Activated CD4-positive, alpha-beta T cell treated with anti-CD3 and anti-CD28 coated beads, Interleukin-2, amount 50 U/mL, for 24 hours (primary cell): ENCODE measurements at regions not wholly inside any gene's neighbourhood (a gene's known extent, or its start where the extent isn't known, plus 50 kb on each side); places are given as distances from the start of the nearest gene placed in this dataset.

Source experiments
- DNase-seq, 2 donors: peaks; one replicate each; pipeline ENCODE4 v3.0.0-alpha.2; 2020; ENCODE audit warnings: low read depth in 1 of 2, low spot score in 1 of 2

DNA sequence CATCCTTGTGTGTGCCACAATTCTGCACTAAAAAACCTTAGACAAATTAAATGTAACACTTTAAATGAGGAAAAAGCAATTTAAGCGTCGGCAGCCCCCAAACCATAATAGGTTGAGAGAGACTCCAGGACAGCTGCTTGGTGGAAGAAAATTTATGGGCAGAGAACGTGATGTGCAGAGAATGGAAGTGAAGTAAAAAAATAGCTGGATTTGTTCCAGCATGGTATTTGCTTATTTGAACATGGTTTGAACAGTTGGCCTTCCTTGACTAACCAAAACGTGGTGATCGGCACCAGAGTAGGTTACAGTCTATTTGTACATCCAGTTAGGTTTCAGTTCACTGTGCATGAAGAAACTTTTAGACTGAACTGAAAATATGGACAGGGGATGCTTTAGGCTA is 343.0 kb upstream of the CPEB2 start:
- DNase-seq: no peak

DNA sequence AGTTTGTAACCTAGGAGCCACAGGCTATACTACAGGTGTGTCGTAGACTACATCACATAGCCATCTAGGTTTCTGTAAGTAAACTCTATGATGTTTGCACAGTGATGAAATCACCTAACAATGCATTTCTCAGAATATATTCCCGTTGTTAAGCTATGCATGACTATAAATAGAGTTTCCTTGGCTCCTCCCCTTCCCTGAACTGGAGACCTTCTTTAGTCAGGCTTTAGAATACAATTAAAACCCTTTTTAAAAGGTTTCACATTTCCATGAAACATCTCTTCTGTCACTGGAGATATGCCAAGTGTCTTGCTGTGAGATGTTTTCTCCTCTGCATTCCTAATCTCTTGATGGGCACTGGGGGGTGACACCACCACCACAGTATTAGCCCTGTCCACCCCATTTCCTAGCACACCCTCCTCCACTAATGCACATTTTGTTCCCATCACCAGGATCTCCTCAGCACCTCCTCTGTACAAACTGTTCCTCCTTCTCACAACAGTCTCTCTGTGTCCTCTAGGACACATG is 334.6 kb upstream of the CPEB2 start:
- DNase-seq: no peak

DNA sequence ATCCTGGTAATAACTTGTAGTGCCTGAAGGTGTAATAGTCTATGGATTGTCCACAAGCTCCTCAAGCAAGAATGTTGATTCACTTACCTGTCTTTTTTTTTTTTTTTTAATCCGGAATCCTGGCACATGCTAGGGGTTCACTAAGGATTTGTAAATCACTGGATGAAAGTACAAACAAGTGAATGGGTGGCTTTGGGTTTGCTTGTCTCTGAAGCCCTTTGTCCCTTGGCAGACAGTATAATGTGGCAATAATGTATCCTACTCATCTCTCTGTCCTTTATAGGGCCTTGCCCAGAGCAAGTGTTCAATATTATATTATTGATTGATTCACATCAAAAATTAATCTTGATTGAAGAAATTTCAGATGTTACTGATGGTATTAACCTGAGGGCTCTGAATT is 334.0 kb upstream of the CPEB2 start:
- DNase-seq: no peak

DNA sequence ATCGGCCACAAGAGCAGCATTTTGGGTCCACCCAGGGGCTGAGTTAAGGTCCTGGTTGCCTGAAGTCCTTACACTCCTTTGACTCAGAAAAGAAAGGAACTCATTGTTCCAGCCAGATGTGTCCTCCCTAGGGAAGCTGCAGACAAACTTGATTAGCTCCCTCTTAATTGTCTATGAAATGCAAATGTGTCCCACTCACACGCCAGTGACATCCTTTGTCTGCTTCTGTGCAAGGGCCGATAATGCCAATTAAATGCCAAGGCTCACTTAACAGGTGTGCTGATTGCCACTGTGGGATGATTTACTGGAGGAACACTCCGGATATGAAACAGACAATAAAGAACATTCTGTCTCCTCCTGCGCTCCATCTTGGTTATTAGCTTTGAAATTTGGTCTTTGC is 332.9 kb upstream of the CPEB2 start:
- DNase-seq: no peak

DNA sequence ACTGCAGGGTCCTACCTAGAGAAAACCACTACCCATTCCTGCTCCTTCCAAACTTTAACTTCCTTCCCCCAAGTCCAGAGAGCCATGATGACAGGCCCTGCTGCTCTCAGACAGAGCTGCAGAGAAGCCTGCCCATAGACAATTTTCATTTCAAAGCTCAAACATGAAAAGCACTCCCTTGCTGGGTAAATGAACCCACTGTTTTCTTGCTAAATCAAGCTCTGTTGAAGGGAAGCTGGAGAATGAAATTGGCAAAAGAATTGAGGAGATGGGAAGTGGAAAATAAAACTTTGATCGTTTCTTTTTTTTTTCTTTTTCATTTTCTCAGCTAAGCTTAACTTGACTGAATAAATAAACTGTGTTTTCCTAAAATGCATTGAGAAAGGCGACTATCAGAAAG is 331.1 kb upstream of the CPEB2 start:
- no peak for DNase-seq

DNA sequence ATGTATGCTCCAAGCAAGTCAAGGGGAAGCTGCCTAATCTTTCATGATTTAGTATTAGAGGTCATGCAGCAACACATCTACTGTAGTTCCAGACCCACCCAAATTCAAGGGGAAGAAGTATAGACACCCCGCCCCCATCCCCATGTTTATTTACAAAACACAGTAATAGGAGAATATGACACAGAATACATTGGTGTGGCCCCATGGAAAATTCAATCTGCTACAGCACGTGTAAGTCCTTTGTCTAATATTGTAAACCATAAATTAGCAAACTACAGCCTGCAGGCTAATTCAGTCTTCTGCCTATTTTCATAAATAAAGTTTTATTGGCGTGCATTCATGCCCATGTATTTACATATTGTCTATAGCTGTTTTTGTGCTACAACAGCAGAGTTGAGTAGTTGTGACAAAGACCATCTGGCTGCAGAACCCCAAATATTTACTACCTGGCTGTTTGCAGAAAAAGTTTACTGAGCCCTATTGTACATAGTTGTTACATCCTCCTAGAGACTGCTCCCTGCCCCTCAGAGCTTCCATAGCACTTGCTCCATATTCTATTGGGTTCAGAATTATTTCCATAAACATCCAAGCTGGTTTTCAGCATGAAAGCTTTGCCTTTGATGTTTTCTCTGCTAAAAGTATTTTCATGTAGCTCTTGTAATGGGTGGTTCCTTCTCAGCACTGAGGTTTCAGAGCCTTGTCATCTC is 326.8 kb upstream of the CPEB2 start:
- DNase-seq: no peak

DNA sequence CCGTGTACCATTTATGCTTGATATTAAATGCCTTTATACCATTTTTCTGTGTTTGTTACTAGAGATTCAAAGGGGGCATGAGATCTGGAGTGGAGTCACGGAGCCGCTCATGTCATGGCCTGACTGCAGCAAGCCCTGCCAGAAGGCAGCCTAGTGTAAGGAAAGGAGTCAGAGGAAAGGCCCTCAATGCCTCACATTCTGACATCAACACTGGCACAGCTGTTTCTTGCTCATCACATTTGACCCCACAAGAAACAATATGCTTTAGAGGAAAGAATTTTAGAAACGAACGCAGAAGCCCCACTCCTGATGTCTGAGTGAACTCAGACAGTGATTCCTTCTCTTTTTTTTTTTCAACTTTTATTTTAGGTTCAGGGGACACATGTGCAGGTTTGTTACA is 322.4 kb upstream of the CPEB2 start:
- no peak for DNase-seq

DNA sequence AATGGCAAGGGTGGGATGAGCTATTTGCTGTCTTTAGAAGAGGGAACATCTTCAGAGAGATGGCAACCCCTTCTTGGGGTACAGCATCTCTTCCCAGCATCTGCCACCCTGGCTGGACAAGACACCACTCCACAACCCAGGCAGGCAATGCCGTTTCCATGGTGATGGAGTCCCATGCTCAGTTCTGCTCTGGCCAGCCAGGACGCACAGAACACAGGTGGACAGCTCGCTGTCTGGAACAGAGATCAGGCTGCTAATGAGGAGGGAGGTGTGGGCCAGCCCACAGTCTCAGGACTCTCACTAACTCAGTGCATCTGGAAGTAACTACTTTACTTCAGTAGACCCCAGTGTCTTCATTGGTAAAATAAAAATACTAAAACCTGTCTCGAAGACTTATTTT is 321.0 kb upstream of the CPEB2 start:
- no peak for DNase-seq

DNA sequence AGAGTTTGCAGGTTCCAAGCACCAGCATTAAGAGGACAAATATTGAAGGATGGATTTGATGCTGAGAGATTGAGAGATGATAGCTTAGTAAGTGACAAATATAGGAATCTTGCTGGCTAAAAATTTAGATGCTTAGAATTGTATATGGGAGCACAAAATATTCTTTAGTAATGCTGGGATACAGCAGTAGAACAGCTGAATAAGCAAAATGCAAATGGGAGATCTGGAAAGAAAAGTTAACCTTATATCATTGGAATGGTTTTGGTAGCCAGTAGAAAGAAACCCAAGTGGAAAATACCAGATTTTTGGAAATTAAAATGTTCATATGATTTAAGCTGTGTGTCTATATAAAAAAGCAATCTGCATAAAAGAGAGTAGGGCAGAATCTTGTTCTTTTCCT is 308.6 kb upstream of the CPEB2 start:
- no peak for DNase-seq

DNA sequence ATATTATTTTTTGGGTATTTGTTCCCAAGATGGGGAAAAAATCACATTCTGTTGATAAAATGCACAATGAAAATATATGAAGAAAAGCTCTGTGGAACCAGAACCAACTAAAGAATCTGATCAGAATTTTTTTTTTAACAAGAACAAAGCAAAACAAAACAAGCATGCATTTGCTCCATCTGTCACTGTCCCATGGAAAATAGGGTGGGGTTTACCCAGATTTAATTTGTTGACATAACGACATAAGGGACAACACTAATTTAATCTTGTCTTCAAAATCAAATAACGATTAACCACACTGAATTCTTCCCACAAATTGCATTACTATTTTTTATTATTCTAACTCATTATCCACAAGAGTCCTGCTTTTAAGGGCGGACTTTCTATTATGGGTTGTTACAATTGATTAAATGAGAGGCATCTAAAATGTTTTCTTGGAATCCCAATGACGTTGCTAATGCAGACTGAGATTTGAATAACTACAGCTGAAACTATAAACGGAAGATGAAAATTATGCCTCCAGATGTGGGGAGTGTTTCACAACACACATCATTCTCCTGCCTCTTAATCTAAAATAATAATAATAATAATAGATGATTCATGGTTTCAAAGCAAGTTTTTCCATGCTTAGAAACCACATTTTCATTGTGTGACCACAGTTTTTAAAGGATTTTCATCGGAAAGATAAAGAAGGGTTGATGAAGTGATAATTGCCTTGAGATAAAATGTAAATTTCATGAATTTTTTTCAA is 307.0 kb upstream of the CPEB2 start:
- no peak for DNase-seq

DNA sequence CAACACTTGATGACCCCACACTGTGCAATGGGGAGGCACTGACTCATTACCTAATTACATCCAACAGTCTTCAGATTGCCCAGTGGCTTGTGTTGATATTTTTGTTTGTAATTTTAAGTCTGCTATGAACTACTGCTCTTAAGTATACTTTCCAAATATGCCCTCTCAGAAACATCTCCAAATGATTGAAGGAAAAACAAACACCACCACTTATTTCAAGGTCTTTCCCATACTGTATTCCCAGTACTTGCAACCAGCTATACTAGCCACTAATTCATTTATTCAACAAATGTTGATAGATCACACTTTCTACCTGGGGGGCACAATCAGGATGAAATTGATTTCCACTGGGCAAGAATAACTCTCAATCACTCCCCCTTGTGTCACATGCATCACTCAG is 302.2 kb upstream of the CPEB2 start:
- DNase-seq: no peak

DNA sequence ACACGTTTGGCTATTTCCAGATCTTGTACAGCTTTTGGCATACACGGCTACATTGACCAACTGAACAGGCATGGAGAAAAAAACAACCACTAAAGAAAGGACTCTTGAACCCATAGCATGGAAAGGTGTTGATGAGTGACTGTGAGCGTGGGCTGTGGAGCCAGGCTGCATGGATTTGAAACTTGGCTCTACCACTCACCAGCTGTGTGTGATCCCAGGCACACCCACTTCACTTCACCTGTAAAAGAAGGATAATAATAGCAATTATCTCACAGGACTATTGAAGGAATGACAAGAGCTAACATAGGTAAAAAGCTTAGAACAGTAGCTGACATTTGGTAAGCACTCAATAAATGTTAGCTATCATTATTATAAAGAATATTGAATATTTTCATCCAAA is 301.7 kb upstream of the CPEB2 start:
- DNase-seq: no peak

DNA sequence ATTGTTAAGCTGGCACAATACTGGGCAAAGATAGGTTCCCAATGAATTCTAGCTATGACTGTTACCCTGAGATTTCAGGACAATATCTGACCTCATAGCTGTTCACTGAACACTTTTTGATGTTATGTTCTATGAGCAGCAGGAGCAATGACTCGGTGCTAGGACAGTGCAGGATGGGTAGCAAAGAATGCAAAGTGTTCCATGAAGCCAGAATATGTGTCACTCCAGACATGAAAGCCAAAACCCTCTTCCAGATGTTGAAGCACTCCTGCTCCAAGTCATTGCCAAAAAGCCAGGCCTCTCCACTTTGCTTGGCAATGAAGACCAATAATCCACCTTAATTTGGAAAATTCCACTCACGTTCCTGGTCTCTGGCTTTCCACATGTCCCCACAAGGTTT is 300.9 kb upstream of the CPEB2 start:
- no peak for DNase-seq

DNA sequence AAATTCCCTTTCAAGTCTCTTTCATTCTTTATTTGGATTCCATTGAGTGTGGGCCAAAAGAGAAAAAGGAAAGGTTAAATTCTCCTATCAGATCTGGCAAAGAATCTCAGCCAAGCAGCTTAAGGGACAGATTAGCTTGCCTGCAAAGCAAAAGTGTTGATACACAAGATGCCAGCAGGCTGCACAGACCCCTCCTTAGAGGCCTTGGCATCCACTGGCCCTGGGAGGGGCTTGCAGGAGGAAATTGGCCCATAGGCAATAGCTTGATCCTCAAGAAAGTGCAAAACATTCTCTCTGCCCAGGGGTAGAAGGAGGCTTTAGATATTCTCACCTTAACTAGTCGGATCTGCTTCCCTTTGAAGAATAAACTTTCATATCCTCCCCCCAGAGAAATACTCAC is 300.4 kb upstream of the CPEB2 start:
- no peak for DNase-seq

DNA sequence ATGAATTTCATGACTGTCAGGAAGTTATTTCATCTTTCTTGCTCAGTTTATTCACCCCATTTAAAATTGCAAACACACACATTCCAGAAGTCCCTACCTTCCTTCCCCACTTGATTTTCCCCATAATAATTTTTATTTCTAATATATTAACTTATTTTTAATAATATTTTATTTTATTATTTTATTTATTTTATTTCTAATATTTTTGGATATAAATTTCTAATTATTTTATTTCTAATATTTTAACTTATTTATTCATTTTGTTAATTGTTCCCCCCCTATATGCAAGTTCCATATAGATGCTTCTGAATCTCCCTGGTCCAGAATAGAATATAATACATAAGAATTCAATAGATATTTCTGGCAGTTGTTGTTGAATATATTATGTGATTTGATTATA is 293.7 kb upstream of the CPEB2 start:
- DNase-seq: no peak

DNA sequence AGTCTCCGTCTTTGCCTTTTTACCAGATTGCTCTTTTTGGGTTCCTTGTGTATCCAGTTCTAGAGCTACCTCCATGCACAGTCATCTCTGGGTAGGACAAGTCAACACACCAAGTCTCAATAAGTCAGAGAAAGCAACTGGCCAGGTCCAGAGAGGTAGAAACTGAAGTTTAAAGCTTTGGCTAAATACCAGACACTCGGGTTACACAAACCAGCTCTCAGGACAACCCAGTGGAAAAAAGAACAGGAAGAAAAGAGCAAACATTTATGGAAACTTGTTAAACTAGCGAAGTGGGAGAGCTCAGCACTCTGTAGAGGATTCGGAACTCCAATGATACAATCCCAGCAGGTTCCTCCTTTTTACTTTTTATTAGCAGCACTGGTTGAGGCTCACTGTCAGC is 291.0 kb upstream of the CPEB2 start:
- DNase-seq: no peak

DNA sequence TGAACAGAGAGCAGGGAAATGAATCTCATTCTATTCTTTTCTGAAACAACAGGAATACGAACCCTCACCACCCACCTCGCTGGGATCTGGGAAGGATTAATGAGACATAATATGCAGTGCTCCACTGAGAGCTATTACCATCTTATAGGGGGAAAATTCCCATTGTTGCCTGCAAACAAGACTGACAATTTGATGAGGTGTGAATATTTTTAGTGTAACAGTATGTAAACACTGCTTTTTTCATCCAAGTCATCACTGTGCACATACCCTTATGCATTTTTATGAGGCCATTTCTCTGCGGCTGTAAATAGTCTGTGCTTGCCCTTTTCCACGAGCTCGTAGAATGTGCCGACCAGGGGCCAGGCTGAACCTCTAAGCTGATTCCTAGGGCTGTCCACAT is 285.6 kb upstream of the CPEB2 start:
- no peak for DNase-seq

DNA sequence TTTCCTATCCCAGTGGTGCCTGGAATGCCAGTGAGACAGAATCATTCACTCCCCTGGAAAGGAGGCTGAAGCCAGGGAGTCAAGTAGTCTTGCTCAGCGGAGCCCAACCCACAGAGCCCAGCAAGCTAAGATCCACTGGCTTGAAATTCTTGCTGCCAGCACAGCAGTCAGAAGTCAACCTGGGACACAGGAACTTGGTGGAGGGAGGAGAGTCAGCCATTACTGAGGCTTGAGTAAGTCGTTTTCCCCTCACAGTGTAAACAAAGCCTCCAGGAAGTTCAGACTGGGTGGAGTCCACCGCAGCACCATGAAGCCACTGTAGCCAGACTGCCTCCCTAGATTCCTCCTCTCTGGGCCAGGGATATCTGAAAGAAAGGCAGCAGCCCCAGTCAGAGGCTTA is 283.2 kb upstream of the CPEB2 start:
- DNase-seq: no peak

DNA sequence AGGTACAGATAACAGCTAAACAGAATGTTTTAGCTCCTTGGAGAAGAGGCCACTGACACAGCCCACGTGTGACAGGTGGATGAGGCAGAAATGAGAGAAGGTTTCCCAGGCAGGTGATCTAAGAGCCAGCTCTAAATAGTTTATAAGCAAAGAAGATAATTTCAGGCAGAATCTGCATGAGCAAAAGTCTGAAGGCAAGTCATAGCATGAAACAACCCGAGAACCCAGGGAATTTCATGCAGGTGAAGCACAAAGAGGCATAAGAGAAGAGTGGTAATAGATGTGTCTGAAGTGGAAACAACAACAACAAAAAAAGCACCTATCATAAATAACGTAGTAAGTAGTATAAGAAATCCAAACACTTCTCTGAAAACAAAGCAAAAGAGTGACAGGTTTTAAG is 275.8 kb upstream of the CPEB2 start:
- DNase-seq: no peak

DNA sequence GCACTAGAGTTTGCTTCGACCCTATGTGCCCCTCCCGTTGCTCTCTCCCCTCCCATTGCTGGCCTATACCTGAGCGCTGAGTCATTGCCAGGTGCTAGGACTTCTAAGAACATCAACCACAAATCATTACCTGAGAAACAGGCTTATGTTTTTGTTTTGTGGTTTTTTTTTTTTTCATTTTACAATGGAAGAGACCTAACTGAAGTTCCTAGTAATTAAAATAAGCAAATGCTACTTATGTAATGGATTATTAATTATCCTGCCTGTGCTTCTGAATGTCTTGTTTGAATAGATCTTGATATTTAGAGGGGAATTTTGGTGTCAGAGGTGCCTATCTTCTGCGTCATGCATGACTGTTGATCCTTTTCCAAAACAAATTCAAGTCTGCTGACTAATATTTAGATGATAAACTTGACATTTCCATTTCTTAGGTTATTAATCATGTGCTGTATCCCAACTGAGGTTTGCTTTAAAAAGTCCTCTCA is 275.4 kb upstream of the CPEB2 start:
- no peak for DNase-seq

DNA sequence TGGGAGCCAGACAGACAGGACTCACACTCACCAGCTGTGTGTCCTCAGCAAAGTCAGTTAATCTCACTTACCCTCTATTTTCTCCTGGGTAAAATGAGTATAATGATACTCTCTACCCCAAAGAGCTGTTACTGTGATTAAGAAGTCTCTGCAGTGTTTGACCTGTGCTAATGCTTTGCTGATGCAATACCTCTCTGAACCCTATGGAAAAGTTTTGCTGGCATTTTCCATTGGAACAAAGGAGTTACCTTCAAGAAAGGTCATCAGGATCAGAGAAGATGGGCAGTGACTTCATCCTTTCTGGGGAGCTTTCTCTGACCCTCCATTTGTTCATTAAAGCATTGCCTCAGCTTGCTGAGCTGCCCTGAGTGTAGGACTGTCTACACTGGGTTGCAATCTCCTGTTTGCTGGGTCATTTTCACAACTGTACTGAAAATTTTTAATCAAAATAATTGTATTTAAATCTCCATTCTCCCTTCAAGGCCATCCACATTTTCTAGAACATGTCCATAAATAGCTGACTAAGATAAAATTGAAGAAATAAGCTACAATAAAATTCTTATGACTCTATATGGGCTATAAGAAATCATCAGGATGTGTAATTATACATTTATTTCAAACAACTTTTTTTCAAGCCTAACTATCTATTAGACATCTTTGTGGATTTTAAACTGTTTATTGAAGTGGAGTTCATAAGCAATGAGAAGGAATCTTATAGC is 272.8 kb upstream of the CPEB2 start:
- DNase-seq: no peak

DNA sequence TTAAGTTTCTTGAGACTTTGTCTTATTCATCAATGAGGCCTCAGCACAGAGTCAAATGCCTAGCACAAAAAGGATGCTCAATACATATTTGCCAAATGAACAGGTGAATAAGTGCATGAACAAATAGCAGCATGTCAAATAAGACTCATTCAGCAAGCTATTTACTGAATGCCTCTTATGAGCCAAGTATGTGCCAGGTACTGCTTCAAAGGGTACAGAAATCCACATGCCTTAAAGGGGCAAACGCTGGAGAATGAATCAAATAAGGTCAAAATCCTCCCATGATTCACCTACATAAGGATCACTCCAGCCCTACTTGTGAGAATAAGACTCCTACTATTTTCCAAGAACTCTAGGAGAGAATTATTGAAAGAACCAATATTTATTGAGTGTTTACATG is 260.2 kb upstream of the CPEB2 start:
- DNase-seq: no peak
